ENCODE measurements at regions not wholly inside any gene's neighbourhood (a gene's known extent, or its start where the extent isn't known, plus 50 kb on each side); places are given as distances from the start of the nearest gene placed in this dataset.
"Not testable (repeated sequence)": the region's sequence is repeated elsewhere in the genome, so short reads cannot be mapped to it uniquely, and the experiment has no call there.

DNA sequence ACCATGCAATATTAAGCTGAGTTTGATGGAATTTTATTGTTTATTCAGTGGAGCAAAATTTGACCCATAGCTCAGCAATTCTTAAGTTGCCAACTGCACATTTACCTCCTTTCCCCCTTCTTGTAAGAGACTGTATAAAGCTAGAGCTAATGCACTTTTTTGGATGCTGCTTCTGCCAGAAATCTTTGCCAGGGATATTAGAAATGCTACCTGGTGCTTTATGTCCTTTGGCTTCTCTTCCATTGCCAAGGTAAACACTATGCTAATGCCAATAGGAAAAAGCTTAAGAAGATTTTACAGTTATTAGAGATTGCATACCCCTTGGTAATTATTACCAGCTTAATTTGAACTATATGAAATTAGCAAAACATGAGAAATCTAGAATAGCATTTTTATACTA is 79.0 kb upstream of the OGFRL1 start:
- DNase-seq (ENCODE audit: extremely low spot score), result no peak
- TF ChIP-seq HDGF (IDR thresholded peaks at IDR 0.05; ENCODE audit: borderline replicate concordance), result no peak
- TF ChIP-seq LEF1 (IDR thresholded peaks at IDR 0.05; ENCODE audit: borderline replicate concordance), result no peak
- TF ChIP-seq, protein P1, sequence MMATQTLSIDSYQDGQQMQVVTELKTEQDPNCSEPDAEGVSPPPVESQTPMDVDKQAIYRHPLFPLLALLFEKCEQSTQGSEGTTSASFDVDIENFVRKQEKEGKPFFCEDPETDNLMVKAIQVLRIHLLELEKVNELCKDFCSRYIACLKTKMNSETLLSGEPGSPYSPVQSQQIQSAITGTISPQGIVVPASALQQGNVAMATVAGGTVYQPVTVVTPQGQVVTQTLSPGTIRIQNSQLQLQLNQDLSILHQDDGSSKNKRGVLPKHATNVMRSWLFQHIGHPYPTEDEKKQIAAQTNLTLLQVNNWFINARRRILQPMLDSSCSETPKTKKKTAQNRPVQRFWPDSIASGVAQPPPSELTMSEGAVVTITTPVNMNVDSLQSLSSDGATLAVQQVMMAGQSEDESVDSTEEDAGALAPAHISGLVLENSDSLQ (IDR thresholded peaks at IDR 0.05), result no peak
- CTCF ChIA-PET, result no interaction called here
- POLR2A ChIA-PET, result no interaction called here

DNA sequence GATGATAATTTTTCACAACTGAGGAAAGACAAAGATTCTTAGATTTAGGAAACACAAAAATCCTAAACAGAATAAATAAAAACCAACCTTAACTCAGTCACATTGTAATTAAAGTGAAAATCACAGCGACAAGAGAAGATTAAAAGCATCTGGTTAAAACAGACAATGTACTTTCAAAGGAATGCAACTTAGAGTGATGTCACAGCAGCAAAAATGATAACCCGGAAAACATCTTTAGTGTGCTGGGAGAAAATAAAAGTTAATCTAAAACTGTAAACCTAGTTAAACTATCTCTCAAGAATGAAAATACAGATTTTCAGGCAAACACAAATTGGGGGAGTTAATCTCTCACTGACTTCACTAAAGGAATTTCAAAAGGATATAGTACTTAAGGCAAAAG is 76.8 kb upstream of the OGFRL1 start:
- TF ChIP-seq FOXM1 (IDR thresholded peaks at IDR 0.05; ENCODE audit: borderline replicate concordance), result no peak
- CTCF ChIA-PET, result no interaction called here
- POLR2A ChIA-PET, result no interaction called here
- DNase-seq (ENCODE audit: extremely low spot score), result no peak

DNA sequence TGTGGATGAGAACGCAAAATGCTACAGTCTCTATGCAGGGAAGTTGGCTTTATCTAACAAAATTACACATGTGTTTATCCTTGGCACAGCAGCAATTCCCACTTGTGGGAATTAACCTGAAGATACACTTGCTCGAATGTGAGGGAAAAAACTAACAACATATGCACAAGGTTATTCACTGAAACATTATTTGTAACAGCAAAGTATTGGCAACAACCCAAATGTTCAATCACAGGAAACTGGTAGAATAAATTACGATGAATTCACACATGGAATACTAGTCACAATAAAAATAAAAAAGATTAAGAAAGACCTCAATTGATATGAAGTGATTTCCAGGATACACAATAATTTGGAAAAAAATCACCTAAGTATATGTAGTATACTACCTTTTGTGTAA is 68.1 kb upstream of the OGFRL1 start:
- POLR2A ChIA-PET, result no interaction called here
- CTCF ChIA-PET, result no interaction called here
- no peak for TF ChIP-seq LEF1 (IDR thresholded peaks at IDR 0.05; ENCODE audit: borderline replicate concordance)
- no peak for DNase-seq (ENCODE audit: extremely low spot score)

DNA sequence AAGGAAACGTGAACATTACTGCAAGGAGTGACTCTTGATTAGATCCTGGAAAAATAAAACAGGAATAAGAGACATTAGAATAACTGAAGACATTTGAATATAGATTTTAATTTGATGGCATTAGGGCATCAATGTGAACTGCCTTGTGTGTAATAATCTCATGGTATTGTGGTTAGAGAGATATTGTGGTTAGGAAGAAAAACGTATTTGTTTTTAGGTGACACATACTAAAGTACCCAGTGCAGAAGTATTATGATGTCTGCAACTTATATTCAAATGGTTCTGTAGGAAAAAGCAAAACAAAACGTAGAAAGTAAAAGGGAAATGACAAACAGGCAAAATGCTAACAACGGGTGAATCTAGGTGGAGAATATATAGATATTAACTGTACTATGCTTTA is 65.9 kb upstream of the OGFRL1 start:
- ChIA-PET POLR2A (no interaction called here), CTCF (no interaction called here)
- no peak for TF ChIP-seq FOXM1 (IDR thresholded peaks at IDR 0.05; ENCODE audit: borderline replicate concordance)
- no peak for TF ChIP-seq ZNF384 (IDR thresholded peaks at IDR 0.05)
- DNase-seq (ENCODE audit: extremely low spot score), result no peak

DNA sequence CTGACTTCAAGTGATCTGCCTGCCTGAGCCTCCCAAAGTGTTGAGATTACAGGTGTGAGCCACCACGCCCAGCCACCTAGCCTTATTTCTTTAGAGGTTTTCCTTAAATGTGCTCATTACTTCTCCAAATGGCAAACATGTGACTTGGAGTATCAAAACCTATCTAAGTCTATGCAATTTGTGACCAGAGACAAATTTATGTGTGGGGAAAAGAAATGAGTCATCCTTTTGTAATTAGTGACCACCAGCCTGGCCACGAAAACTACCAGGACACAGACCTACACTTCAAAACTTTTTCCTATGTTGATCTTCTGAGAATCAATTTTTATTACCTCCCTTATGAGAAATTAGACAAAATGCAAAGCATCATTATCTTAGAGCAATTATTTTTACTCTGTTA is 64.6 kb upstream of the OGFRL1 start:
- TF ChIP-seq HDGF (IDR thresholded peaks at IDR 0.05; ENCODE audit: borderline replicate concordance), result no peak
- no peak for TF ChIP-seq ZNF384 (IDR thresholded peaks at IDR 0.05)
- ChIA-PET CTCF (no interaction called here), POLR2A (no interaction called here)
- DNase-seq (ENCODE audit: extremely low spot score), result no peak

DNA sequence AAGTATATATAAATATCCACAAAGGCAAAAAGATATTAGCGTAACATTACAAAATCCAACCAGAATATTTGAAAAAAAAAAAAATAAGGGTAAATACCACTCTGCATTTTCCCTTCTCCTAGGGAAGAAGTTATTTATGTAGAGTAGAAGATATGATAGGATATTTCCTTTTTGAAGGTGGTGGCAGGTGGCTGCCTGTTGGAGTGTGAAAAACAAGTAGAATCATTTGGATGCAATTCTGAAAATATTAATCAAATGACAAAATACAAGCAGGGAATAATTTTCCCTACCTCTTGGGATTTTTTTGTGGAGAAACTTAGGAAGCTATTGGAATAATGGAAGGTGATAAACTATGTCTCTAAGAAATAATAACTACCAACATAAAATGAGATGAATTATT is 62.5 kb upstream of the OGFRL1 start:
- CTCF ChIA-PET, result no interaction called here

DNA sequence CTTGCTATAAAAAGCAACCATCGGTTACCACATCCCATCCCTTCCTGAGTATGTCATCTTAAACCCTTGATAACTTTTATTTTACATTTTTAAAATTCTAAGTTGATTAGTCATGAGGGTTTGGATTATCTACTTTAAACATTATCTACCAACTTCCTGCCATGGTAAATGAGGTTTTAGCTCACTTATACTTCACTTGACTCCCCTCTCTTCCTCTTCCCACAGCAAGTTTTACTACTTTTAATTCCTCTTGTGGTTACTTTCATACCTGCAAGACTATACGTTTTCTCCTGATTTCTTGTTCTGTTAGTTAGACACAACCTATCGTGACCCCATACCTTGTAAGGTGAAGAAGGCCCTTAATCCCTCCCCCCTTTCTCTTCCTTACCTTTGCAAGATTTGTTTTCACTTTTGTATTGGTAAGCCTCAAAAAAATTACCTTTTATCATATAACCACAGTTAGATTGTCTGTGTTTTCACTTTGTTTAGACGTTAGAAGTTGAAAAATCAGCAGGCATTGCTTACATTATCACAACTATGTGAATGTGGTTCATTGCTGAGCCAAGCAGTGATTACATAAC is 60.1 kb upstream of the OGFRL1 start:
- ChIA-PET POLR2A (no interaction called here), CTCF (no interaction called here)
- no peak for DNase-seq (ENCODE audit: extremely low spot score)
- TF ChIP-seq ARNT (IDR thresholded peaks at IDR 0.05) (no peak), FOXA1 (IDR thresholded peaks at IDR 0.05) (no peak), FOXK2 (IDR thresholded peaks at IDR 0.05) (no peak), HDGF (IDR thresholded peaks at IDR 0.05; ENCODE audit: borderline replicate concordance) (no peak), ZNF384 (IDR thresholded peaks at IDR 0.05) (no peak), SP1 (IDR thresholded peaks at IDR 0.05) (no peak), ELF4 (IDR thresholded peaks at IDR 0.05) (no peak), TARDBP (IDR thresholded peaks at IDR 0.05) (no peak), CTBP1 (IDR thresholded peaks at IDR 0.05; ENCODE audit: borderline replicate concordance) (no peak), L3MBTL2 (conservative IDR thresholded peaks at IDR 0.05) (no peak), FOXM1 (IDR thresholded peaks at IDR 0.05; ENCODE audit: borderline replicate concordance) (no peak)
- TF ChIP-seq, protein P1 (IDR thresholded peaks at IDR 0.05), result no peak

More for the DNA sequence above, 62.5 kb upstream of the OGFRL1 start:
- DNase-seq (ENCODE audit: extremely low spot score), result no peak
- POLR2A ChIA-PET, result no interaction called here
- TF ChIP-seq, protein P1 (IDR thresholded peaks at IDR 0.05), result no peak

DNA sequence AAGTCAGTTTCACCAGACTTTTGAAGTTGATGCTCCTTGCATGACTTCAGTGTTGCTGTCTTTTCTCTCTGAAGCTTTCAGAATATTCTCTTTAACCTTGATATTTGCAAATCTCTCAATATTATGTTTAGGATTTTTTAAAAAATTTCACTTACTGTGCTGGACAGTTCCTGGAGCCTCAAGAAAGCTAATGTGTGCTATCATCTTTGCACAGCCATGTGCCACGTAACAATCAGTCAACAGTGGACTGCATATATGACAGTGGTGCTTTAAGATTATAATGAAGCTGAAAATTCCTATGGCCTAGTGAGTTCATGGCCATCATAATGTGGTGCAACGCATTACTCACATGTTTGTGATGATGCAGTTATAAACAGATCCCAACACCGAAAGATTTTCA is 59.1 kb upstream of the OGFRL1 start:
- CTCF ChIA-PET, result interaction anchor here (0.9 kb wide), 1 partner anchor 27 kb away, joined by 3 read pairs; no protein-coding TSS in a partner anchor
- no peak for TF ChIP-seq TARDBP (IDR thresholded peaks at IDR 0.05)
- no peak for TF ChIP-seq FOXK2 (IDR thresholded peaks at IDR 0.05)
- TF ChIP-seq ELF4 (IDR thresholded peaks at IDR 0.05), result no peak
- TF ChIP-seq, protein P1 (IDR thresholded peaks at IDR 0.05), result no peak
- no peak for TF ChIP-seq HDGF (IDR thresholded peaks at IDR 0.05; ENCODE audit: borderline replicate concordance)
- TF ChIP-seq SUZ12 (IDR thresholded peaks at IDR 0.05), result no peak
- no peak for TF ChIP-seq LEF1 (IDR thresholded peaks at IDR 0.05; ENCODE audit: borderline replicate concordance)
- no peak for TF ChIP-seq FOXA1 (IDR thresholded peaks at IDR 0.05)
- TF ChIP-seq BHLHE40 (IDR thresholded peaks at IDR 0.05; ENCODE audit: borderline replicate concordance), result no peak
- no peak for TF ChIP-seq SP1 (IDR thresholded peaks at IDR 0.05)
- no peak for TF ChIP-seq CTBP1 (IDR thresholded peaks at IDR 0.05; ENCODE audit: borderline replicate concordance)
- no peak for TF ChIP-seq FOXM1 (IDR thresholded peaks at IDR 0.05; ENCODE audit: borderline replicate concordance)
- no peak for TF ChIP-seq NFRKB (IDR thresholded peaks at IDR 0.05)
- TF ChIP-seq ZNF384 (IDR thresholded peaks at IDR 0.05), result no peak
- TF ChIP-seq L3MBTL2 (conservative IDR thresholded peaks at IDR 0.05), result no peak
- no peak for DNase-seq (ENCODE audit: extremely low spot score)
- POLR2A ChIA-PET, result no interaction called here

DNA sequence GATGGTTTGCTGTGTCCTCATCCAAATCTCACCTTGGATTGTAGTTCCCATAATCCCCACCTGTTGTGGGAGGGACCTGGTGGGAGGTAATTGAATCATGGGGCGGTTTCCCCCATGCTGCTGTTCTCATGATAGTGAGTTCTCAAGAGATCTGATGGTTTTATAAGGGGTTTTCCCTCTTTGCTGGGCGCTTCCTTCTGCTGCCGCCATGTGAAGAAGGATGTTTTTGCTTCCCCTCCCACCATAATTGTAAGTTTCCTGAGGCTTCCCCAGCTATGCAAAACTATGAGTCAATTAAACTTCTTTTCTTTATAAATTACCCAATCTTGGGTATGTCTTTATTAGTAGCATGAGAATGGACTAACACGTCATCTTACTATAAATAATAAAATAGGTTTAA is 55.7 kb upstream of the OGFRL1 start:
- POLR2A ChIA-PET, result interaction anchor here (1.3 kb wide), 1 partner anchor 55 kb away, joined by 5 read pairs; the partner anchor contains the start of gene OGFRL1
- CTCF ChIA-PET, result interaction anchor here (0.6 kb wide), 1 partner anchor 171 kb away, joined by 3 read pairs; no protein-coding TSS in a partner anchor
- not testable (repeated sequence) for DNase-seq (ENCODE audit: extremely low spot score)
